GM12873 (cell line): ENCODE measurements at regions not wholly inside any gene's neighbourhood (a gene's known extent, or its start where the extent isn't known, plus 50 kb on each side); places are given as distances from the start of the nearest gene placed in this dataset.

ENCODE experiments used
- TF ChIP-seq, protein P1 (sequence below): IDR thresholded peaks from 2 replicates; pipeline ENCODE4 v1.5.1; 2012; ENCODE audit warnings: low read depth, mild to moderate bottlenecking, moderate library complexity, low read length, control low read depth; ENCODE audit not compliant: insufficient read depth; ENCODE audit errors: missing control alignments

DNA sequence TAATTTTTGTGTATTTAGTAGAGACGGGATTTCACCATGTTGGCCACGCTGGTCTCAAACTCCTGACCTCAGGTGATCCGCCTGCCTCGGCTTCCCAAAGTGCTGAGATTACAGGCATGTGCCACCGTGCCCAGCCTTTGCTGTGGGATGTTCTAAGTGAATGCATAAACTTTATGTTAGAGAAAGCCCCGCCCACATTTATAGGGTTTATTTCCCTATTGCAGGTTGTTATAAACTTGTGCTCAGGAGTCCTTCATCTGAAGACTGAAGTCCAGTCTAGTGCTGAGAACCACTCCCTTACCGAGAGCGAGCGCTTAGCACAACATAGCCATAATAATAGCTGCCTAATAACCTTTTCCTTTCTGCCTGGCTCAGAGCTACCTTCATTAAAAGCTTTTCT is 75.4 kb upstream of the ZNF217 start:
- TF ChIP-seq, protein P1, sequence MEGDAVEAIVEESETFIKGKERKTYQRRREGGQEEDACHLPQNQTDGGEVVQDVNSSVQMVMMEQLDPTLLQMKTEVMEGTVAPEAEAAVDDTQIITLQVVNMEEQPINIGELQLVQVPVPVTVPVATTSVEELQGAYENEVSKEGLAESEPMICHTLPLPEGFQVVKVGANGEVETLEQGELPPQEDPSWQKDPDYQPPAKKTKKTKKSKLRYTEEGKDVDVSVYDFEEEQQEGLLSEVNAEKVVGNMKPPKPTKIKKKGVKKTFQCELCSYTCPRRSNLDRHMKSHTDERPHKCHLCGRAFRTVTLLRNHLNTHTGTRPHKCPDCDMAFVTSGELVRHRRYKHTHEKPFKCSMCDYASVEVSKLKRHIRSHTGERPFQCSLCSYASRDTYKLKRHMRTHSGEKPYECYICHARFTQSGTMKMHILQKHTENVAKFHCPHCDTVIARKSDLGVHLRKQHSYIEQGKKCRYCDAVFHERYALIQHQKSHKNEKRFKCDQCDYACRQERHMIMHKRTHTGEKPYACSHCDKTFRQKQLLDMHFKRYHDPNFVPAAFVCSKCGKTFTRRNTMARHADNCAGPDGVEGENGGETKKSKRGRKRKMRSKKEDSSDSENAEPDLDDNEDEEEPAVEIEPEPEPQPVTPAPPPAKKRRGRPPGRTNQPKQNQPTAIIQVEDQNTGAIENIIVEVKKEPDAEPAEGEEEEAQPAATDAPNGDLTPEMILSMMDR = no peak

DNA sequence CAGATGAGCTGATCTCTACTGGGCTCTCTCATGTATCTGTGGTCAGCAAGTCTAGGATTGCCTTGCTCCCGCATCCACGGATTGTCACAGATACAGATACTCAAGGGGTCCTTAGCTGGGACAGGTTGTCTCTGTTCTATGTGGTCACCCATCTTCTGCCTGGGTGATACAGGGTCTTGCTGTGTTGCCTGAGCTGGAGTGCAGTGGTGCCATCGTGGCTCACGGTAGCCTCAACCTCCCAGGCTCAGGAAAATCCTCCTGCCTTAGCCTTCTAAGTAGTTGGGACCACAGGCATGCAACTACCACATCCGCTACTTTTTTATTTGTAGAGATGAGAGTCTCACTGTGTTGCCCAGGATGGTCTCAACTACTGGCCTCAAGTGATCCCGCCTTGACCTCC is 72.5 kb upstream of the ZNF217 start:
- TF ChIP-seq, protein P1 = no peak

DNA sequence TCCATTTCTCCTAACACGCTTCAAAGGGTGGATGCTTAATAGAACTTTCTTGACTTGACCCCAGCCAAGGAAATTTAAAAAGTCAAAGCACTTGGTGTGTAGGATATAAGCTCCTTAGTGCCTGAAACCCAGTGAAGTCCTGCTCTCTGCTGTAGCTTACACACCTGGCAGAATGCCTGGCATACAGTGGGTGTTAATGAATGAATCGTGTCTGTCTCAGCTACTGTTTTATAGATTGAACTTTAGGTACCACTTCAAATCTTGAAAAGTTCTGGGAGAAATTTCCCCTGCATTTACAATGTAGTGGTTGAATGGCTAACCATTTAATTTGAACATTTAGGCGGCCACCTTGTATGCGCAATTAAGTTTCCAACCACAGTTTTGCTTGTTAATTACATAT is 70.5 kb upstream of the ZNF217 start:
- TF ChIP-seq, protein P1 = no peak

DNA sequence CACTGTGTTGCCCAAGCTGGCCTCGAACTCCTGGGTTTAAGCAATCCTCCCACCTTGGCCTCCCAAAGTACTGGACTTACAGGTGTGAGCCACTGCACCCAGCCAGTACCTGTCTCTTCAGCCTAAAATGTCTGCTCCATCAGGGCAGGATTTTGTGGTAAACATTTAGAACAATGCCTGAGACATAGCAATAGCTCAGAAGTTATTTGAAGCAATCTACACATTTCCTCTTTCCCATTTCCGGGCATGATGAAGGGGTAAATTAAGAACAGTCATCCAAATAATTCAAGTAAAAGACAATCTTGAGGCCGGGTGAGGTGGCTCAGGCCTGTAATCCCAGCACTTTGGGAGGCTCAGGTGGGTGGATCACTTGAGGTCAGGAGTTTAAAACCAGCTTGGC is 69.0 kb upstream of the ZNF217 start:
- TF ChIP-seq, protein P1 = no peak

DNA sequence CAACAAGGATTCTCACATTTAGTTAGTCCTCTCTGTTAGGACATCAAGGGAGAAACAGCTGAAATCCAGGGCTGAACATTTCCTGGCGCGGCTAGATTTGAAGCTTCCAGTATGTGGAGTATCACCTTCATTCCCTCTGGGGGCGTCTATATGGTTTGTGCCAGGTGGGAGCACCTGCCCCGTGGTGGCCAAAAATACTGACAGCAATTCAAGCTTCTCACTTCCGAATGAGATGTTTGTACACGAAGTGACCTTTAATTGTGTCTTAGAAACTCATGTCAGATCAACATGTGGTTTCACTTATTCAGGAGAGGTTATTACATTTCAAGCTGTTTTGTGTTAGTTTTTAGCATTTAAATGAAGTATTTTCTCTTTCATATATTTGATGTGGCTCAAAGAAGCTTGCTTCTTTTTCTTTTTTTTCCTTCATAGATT is 67.3 kb upstream of the ZNF217 start:
- TF ChIP-seq, protein P1 = peak; percentile 17

DNA sequence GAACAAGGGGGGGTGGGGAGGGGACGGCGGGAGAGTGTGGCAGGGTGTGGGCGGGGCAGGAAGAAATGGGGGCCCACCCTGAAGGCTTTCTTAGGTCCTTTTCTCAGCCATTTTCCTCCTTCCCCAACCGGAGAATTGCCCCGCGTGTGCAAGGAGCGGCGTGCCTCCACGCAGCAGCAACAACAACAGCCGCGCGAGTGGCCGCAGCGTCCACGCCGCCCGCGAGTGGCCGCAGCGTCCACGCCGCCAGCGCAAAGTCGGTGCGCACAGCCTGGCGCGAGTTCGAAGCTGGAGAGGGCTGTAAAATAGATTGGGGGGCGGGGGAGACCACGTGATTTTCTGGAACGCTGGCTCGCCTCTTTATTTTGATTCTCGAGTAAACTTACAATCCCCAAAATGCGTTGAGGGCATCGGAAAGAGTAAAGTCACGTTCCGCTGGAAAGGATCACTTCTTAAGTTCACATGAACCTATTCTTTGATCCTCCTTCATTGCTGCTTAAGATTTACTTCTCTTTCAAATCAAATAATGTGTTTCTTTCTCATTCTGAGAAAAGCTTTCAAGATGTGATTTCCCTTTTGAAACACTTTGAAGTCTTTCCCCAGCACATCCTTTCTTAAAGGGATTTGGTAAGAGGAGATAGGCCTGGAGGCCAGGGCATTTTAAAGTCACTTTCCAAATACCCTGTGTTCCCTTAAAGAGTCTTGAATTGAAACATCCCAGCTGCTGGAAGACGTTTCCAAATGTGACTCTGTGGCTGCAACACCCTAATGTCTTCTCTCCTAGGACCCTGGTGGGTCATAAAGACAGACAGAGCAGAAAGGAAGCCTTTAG is 66.7 kb upstream of the ZNF217 start:
- TF ChIP-seq, protein P1 = no peak

DNA sequence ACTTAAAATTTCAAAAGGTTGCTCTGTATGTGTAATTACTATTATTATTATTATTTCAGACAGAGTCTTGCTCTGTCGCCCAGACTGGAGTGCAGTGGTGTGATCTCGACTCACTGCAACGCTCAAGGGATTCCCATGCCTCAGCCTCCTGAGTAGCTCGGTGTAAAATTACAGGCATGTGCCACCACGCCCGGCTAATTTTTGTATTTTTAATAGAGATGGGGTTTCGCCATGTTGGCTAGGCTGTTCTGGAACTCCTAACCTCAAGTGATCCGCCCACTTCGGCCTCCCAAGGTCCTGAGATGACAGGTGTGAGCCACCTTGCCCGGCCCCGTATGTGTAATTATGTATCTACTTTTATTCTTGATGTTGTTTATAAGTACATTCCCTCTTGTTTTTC is 65.3 kb upstream of the ZNF217 start:
- TF ChIP-seq, protein P1 = no peak

DNA sequence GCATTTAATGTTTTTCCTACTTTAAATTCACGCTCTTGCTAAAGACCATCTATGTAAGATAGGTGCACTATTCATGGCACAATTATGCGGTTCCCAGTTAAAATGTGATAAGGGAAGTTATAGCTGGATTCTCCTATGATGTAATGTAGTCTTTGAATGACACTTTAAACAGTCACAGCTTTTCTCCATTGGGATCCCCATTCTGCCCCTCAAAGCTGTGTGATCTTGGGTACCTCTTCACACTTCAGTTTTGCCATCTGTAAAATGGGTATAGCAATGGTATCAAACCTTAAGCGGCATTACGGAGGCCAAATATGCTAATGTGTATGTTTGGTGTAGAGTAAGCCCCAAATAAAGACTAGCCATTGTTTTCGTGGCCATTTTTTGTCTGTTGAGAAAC is 64.7 kb upstream of the ZNF217 start:
- TF ChIP-seq, protein P1 = no peak
